ENCODE measurements at regions not wholly inside any gene's neighbourhood (a gene's known extent, or its start where the extent isn't known, plus 50 kb on each side); places are given as distances from the start of the nearest gene placed in this dataset.

- 87 to 94% (median 92%) methylated on average over 6 of the region's 6 CpGs for WGBS, 4 donors
- no peak overlapping the region for H3K4me3 ChIP-seq
- no peaks in the 10 kb centered on the region for H3K4me1 ChIP-seq
- H3K9me3 ChIP-seq: peaks cover 0 to 10% (median 0%) of the 10 kb centered on the region in 12 donors
- H3K27ac ChIP-seq: no peak overlapping the region
- H3K27me3 ChIP-seq: peaks cover 0 to 11% (median 0%) of the 10 kb centered on the region in 9 donors
- H3K36me3 ChIP-seq: no peaks in the 10 kb centered on the region
- no peak for TF ChIP-seq POLR2A (IDR thresholded peaks at IDR 0.05)
- TF ChIP-seq CTCF (IDR thresholded peaks at IDR 0.05): no peak
- ATAC-seq (no peak), DNase-seq (no peak)
- intact Hi-C loops (cut with DNase I): no loop called here
Observed at GRCh38 chr10:36650274-36650673, 475.1 kb upstream of the ANKRD30A start.

DNA sequence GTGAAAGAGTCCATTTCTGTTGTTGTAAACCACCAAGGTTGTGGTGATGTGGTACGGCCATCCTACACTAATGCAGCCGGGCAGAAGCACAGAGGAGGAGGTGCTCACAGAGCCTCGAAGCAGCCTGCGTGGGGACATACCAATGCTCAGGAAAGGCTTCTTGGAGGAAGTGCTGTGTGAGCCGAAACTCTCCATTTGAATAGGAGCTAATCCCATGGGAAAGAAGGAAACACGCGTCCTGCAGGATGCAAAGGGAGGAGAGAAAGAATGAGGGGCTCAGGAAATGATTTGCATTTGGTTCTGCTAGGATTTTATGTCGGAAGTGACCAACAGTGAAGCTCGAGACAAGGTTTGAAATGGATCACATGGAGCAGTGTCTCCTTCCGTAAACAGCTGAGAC, 477.9 kb upstream of the ANKRD30A start:
- no peak for TF ChIP-seq POLR2A (IDR thresholded peaks at IDR 0.05)
- Histone ChIP-seq H3K9me3 (peaks cover 0 to 10% (median 0%) of the 10 kb centered on the region in 12 donors), H3K4me1 (no peaks in the 10 kb centered on the region), H3K27me3 (peaks cover 0 to 11% (median 0%) of the 10 kb centered on the region in 9 donors), H3K4me3 (no peak overlapping the region), H3K36me3 (no peaks in the 10 kb centered on the region), H3K27ac (no peak overlapping the region)
- intact Hi-C loops (cut with DNase I): no loop called here
- DNase-seq (no peak), ATAC-seq (no peak)
- WGBS, 4 donors: 62 to 73% (median 67%) methylated on average over 10 of the region's 10 CpGs

DNA sequence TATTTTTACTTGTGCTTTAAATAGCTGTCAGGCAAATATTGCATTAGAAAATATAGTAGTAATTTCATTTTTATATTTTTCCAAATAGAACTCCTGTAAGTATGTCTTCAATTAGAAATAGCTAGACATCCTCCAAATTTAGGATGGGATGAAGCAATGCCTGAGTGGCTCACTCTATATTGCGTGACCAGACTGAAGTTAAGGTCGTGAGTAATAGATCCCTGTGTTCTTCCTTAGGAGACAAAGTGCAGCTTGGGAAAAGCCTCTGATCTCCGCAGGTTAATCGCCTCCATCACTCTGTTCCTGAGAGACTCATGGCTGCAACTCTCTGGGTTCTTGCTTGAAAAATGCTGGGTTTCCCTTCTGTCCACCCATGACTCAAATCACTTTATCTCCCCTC, 484.8 kb upstream of the ANKRD30A start:
- intact Hi-C loops (cut with DNase I): no loop called here
- Histone ChIP-seq H3K27ac (no peak overlapping the region), H3K4me1 (no peaks in the 10 kb centered on the region), H3K4me3 (no peak overlapping the region), H3K27me3 (no peaks in the 10 kb centered on the region), H3K36me3 (no peaks in the 10 kb centered on the region), H3K9me3 (peaks cover 0 to 4% (median 0%) of the 10 kb centered on the region in 12 donors)
- 92 to 97% (median 94%) methylated on average over 4 of the region's 4 CpGs for WGBS, 4 donors
- no peak for ATAC-seq
- TF ChIP-seq POLR2A (IDR thresholded peaks at IDR 0.05): no peak
- no peak for TF ChIP-seq CTCF (IDR thresholded peaks at IDR 0.05)
- DNase-seq: no peak

- WGBS, 4 donors: 92 to 100% (median 97%) methylated on average over 3 of the region's 3 CpGs
- Histone ChIP-seq H3K4me1 (no peaks in the 10 kb centered on the region), H3K9me3 (peaks cover 0 to 4% (median 0%) of the 10 kb centered on the region in 12 donors), H3K27ac (no peak overlapping the region), H3K36me3 (no peaks in the 10 kb centered on the region), H3K27me3 (no peaks in the 10 kb centered on the region), H3K4me3 (no peak overlapping the region)
- ATAC-seq (no peak), DNase-seq (no peak)
- intact Hi-C loops (cut with DNase I): no loop called here
- TF ChIP-seq POLR2A (IDR thresholded peaks at IDR 0.05) (no peak), CTCF (IDR thresholded peaks at IDR 0.05) (no peak)
Observed at GRCh38 chr10:36638462-36639155, 486.8 kb upstream of the ANKRD30A start.

DNA sequence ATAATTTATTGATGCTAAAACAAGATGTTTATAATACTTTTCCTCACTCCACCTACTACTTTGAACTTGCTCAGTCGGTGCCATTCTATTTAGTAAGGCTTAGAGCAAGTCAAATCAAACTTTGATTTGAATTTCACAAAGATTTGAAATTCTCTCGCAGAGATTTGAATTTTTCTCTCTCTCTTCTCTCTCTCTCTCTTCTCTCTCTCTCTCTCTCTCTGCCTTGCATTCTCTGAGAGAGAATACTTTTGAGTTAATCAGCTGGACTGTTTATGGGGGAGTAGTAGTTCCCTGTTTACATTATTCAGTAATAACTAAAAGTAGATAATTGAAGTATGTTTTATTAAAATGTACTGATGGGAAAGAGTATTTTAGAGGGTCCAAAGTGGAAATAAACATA, 488.5 kb upstream of the ANKRD30A start:
- DNase-seq (no peak), ATAC-seq (no peak)
- Histone ChIP-seq H3K27ac (no peak overlapping the region), H3K4me3 (no peak overlapping the region), H3K4me1 (no peaks in the 10 kb centered on the region), H3K9me3 (peaks cover 0 to 4% (median 0%) of the 10 kb centered on the region in 12 donors), H3K27me3 (no peaks in the 10 kb centered on the region), H3K36me3 (no peaks in the 10 kb centered on the region)
- intact Hi-C loops (cut with DNase I): no loop called here
- WGBS, 4 donors: 82 to 89% (median 84%) methylated on average over 2 of the region's 2 CpGs
- no peak for TF ChIP-seq POLR2A (IDR thresholded peaks at IDR 0.05)
- TF ChIP-seq CTCF (IDR thresholded peaks at IDR 0.05): no peak
